A172 (cell line): ENCODE measurements at regions not wholly inside any gene's neighbourhood (a gene's known extent, or its start where the extent isn't known, plus 50 kb on each side); places are given as distances from the start of the nearest gene placed in this dataset.

ENCODE experiments used
- DNase-seq: peaks from one replicate; pipeline ENCODE4 v3.0.0-alpha.2; 2015; ENCODE audit warnings: low spot score

DNA sequence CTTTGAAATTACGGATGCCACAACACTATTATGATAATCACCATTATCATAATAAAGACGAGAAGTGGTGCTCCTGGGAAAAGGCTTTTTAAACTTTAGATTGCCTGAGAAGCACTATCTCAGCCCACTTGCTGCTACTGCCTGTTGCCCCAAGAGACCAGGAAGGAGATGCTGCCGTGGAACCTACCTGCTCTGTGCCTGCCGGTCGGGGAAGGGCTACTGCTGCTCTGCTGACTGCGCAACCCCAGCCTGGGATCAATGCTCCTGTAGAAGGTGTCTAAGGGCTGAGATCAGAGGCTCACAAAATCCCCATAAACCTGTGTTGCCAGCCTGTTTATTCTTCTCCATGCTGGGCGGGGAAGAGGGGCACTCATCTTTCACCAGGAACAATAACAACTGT lies 145.3 kb upstream of the VCX3B start:
- DNase-seq = no peak

DNA sequence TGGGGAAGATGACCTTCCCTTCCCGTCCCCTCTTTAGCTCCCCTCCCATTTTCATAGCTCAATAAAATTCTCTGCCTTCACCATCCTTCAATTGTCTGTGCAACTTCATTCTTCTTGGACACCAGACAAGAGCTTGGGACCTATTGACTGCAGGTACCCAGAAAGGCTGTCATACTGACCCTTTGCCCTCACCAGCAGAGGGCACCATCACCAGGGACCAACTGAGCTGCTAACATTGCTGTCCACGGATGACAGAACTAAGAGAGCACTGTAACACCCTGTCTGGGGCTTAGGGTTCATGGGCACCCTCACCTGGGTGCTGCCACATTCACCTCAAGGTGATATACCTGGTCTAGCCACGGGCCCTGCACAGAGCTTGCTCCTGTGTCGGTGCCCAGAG lies 141.3 kb upstream of the VCX3B start:
- no peak for DNase-seq

GRCh38 chrX:8341814-8342590 lies 122.6 kb upstream of the VCX3B start:
- peak; percentile 21 for DNase-seq

DNA sequence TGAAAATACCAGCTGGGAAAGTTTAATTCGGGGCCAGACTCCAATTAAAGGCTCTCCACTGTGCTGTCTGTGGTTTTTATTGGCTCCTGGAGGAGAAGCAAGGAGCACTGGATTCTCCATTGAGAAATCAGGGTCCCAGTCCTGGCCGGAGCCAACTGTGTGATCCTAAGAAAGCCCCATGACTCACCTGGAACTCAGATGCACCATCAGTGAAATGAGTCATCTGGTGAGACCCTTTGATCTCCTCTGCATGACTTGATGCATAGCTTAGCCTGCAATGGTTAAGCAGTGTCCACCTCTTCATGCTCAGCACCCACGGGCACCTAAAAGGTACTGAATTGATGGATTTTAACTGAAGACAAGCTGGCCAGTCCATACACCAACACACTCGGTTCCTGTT lies 119.2 kb upstream of the VCX3B start:
- DNase-seq = peak; percentile 57

DNA sequence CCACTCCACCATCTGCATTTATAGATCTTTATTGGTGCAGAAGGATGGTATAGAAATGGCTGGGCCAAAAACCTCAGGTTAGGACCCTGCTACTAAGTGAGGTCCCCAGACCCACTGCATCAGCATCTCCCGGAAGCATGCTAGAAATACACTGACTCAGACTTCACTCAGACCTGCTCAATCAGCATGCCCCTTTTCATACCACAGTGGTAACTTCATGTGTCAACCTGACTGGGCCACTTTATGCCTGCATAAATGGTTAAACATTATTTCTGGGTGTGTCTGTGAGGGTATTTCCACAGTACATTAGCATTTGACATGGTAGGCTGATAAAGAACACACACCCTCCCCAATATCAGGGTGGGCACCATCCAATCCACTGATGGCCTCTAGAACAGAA lies 118.6 kb upstream of the VCX3B start:
- DNase-seq = no peak

DNA sequence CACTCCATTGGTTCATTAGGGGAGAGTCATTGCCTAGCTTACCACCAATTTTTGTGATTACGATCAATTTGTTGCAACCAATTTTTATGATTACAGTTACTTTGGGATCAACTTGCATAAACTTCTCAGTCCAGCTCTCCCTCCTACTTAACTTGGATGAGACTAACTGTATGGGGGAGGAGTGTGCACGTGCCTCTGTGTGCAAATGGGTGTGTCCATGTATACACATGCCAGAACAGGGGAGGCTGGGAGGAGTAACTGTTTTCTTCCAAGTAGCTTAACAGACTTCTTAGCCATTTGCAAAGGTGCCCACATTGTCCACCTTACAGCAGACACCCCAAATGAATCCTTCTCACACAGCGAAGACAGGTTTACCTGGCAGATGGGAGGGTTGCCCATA lies 117.7 kb upstream of the VCX3B start:
- no peak for DNase-seq

- no peak for DNase-seq
These were observed 114.7 kb upstream of the VCX3B start for GRCh38 chrX:8349816-8350544.

- no peak for DNase-seq
These were observed 106.3 kb upstream of the VCX3B start for GRCh38 chrX:8358302-8358701.

GRCh38 chrX:8364369-8365141 lies 100.1 kb upstream of the VCX3B start:
- peak; percentile 41 for DNase-seq

- DNase-seq = no peak
These were observed 98.1 kb upstream of the VCX3B start for GRCh38 chrX:8366481-8366880.

DNA sequence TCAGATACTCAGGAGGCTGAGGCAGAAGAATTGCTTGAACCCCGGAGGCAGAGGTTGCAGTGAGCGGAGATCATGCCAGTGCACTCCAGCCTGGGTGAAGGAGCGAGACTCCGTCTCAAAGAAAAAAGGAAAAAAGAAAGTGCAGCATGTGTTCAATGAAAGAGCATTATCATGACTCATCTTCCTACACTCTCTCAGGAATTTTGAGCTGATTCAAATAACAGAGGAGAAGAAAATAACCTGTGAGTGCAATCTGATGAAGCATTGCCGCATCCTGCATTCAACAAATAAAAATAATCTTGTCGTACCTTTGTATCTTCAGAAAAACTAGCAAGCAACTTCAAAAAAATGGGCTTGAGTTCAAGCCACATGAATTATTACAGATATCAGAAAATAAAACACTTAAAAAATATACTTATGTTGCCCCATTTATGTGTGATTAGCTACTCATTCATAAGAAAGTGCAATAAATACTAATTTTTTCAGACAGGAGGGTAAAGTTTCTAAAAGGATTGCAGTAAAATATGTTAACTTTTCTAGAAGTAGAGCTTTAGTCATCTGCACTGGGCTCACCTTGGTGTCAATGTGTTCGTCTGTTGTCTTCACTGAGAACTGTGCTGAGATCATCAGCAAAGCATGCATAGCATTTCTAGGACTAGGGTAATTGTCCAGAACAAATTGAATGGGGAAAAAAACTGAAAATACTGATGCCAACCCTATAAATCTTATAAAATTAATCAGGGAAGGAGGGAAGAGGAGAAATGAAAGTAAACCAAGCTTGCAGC lies 90.4 kb upstream of the VCX3B start:
- DNase-seq = peak; percentile 8

GRCh38 chrX:8377041-8377440 lies 87.6 kb upstream of the VCX3B start:
- DNase-seq = no peak

DNA sequence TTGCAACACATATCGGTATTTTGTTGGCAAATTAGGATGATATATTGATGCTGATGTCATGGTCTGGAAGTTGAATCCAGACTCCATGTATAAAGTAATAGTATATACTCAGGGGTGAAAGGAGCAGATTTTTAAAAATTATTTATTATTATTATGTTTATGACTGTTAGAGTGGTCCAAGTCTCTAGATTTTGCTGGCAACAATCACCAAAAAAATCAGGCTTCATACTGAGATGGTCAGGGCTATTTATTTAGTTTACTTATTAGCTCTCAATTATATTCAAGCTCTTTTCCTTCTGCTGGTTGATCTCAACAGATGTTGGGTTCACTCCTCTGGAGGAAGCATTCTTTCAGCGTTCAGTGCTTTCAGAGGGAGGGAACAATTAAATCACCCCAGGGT lies 73.9 kb upstream of the VCX3B start:
- DNase-seq = no peak

GRCh38 chrX:8403988-8404387 lies 60.6 kb upstream of the VCX3B start:
- no peak for DNase-seq

GRCh38 chrX:8404471-8404870 lies 60.2 kb upstream of the VCX3B start:
- DNase-seq = no peak

GRCh38 chrX:8404926-8405325 lies 59.7 kb upstream of the VCX3B start:
- no peak for DNase-seq

DNA sequence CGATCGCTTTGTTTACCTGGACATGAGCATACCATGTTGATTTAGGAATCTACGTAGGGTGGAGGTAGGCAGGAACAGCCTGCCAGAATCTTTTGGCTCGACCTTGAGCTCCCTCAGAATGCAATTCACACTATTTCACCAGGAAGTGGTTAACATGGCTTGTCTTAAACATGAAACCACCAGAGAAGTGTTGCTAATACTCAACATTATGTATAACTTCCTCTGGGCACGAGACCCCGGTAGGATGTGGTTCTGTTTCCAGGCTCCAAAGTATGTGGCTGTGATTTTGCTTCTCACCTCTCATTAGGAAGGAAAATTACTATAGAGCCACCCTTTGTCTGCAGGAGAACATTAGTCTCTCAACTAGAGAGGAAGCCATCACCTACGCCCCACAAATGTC lies 59.0 kb upstream of the VCX3B start:
- no peak for DNase-seq

- no peak for DNase-seq
These were observed 51.4 kb upstream of the VCX3B start for GRCh38 chrX:8413279-8413678.
